Esophagus muscularis mucosa (tissue), 3 donors: ENCODE measurements at regions not wholly inside any gene's neighbourhood (a gene's known extent, or its start where the extent isn't known, plus 50 kb on each side); places are given as distances from the start of the nearest gene placed in this dataset.

Source experiments
- POLR2A ChIP-seq: fragments of 450-650 bp; IDR thresholded peaks from one replicate; pipeline ENCODE4 v1.6.1; 2017; ENCODE audit warnings: antibody characterized with exemption, moderate library complexity, mild to moderate bottlenecking, low read depth
- POLR2AphosphoS5 ChIP-seq, 2 donors: sonication (generic); formaldehyde crosslinking; IDR thresholded peaks; one replicate each; pipeline ENCODE4 v1.6.1; 2017; ENCODE audit warnings: antibody characterized with exemption in 2 of 2
- TF ChIP-seq, protein P1 (sequence below), 3 experiments: fragments of 200-600 bp in 2 of 3; fragments of 450-650 bp in 1 of 3; sonication (generic) in 2 of 3; IDR thresholded peaks; one replicate each; pipeline ENCODE4 v1.5.1; 2017 to 2019; ENCODE audit warnings: antibody characterized with exemption in 3 of 3, mild to moderate bottlenecking in 2 of 3, moderate library complexity in 1 of 3

DNA sequence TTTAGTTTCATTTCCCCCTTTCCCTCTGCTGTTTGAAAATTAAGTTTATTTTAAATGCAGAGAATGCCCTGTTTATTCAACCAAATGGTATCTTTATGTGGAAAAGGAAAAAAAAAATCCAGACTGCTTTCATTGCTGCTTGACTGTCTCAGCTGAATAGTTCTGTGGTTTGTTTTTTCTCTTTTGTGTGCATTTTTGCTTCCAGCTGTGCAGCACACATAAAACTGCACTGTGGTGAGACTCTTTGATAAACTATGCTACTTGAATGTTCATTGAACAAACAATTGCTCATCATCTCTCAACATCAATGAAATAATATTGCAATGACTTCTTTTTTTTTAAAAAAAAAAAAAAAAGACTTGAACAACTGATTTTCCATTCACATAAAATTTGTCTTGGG is 78.6 kb upstream of the GLI3 start:
- TF ChIP-seq, protein P1, sequence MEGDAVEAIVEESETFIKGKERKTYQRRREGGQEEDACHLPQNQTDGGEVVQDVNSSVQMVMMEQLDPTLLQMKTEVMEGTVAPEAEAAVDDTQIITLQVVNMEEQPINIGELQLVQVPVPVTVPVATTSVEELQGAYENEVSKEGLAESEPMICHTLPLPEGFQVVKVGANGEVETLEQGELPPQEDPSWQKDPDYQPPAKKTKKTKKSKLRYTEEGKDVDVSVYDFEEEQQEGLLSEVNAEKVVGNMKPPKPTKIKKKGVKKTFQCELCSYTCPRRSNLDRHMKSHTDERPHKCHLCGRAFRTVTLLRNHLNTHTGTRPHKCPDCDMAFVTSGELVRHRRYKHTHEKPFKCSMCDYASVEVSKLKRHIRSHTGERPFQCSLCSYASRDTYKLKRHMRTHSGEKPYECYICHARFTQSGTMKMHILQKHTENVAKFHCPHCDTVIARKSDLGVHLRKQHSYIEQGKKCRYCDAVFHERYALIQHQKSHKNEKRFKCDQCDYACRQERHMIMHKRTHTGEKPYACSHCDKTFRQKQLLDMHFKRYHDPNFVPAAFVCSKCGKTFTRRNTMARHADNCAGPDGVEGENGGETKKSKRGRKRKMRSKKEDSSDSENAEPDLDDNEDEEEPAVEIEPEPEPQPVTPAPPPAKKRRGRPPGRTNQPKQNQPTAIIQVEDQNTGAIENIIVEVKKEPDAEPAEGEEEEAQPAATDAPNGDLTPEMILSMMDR (IDR thresholded peaks at IDR 0.05), result no peak
- TF ChIP-seq POLR2A (no peak), POLR2AphosphoS5 (IDR thresholded peaks at IDR 0.05) (no peak)
